T-helper 2 cell (primary cell): ENCODE measurements at regions not wholly inside any gene's neighbourhood (a gene's known extent, or its start where the extent isn't known, plus 50 kb on each side); places are given as distances from the start of the nearest gene placed in this dataset.

ENCODE experiments used
- DNase-seq, 5 experiments: peaks; one replicate each; pipeline versions ENCODE4 v3.0.0 to v3.0.0-alpha.2; 2012 to 2022

DNA sequence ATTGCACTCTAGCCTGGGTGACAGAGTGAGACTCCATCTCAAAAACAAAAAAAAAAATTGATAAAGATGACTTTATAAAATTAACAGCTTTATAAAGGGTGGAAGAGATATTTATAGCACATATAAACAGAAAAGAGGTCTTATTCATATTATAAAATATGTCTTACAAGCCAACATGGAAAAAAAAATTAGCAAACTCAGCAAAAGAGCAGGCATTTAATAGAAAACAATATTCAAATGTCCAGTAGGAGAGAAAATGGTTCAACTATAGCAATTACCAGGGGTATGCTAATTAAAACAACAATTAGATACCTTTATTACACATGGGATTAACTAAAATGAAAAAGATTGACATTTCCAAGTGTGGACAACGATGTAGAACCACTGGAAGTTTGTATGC, 929.1 kb downstream of the REEP3 start:
- DNase-seq: no peak

DNA sequence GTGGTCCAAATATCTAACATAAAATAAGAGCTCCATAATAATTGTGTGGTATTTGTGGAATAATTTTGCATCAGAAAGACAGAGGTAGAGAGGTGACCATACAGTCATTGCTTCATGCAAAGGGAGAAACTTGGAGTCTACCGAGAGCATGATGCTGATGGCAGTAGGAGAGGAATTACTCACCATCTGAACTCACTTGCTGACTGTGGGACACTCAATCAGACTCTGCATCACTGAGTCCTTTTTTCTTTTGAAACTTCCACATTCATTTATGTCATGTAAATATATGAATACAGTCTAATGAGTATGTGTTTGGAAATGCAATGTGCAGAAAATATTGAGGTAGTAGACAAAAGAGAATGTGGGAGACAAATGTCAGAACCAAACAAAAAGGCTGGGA, 933.8 kb downstream of the REEP3 start:
- DNase-seq: no peak

DNA sequence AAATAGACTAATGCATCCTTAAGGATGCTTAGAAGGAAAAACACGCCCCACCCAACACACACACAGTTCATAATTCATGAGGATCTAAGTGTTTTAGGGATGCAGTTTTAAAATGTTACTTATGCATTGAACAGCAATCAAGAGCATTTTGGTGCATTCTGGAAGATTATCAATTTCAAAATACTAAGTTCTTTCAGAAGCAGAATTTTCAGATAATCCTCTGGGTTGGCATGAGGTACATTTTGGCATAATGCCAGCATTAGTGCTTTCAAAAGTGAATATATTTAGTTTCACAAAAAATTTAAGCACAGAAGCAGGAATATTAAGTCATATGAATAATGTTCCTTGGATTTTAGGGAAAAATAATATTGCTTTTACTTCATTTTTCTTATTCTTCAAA, 937.1 kb downstream of the REEP3 start:
- DNase-seq: no peak

DNA sequence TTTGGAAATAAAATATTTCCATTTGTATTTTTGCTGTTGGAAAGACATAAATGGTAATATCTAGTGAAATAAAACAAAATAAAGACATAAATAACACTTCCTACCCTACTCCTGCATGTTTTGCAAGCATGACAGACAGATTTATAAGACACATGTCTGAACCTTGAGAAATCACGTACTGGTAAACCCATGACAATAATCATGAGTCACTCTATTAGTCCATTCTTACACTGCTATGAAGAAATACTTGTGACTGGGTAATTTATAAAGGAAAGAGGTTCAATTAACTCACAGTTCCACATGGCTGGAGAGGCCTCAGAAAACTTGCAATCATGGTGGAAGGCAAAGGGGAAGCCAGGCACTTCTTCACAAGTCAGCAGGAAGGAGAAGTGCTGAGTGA, 942.2 kb downstream of the REEP3 start:
- DNase-seq: no peak

DNA sequence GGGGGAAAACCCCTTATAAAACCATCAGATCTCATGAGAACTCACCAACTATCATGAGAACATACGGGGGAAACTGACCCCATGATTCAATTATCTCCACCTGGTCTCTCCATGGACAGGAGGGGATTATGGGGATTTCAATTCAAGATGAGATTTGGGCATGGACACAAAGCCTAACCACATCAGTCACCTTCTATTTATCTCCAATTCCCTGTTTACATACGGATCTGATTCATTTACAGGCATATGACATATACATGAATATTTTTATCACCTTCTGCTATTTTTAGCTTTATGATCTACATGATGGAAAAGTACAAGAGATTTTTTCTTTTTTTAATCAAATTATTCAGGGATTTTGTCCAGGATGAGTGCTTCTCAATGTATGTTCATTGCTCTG, 944.5 kb downstream of the REEP3 start:
- no peak for DNase-seq

DNA sequence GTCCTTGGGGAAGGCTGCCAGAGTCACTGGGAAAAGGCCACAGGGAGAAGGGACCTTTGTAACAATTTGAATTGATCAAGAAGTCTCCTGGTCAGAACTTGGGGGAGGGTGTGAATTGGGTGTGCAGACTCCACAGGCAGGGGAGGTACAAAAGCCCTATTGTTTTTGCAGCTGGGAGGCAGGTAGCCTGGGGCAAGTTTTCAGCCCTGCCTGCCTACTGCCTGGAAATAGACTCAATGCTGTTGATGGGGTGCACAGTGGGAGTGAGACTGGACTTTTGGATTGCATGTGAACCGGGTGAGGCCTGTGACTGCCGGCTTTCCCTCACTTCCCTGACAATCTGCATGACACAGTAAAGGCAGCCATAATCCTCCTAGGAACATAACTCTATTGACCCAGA, 947.0 kb downstream of the REEP3 start:
- DNase-seq: no peak

DNA sequence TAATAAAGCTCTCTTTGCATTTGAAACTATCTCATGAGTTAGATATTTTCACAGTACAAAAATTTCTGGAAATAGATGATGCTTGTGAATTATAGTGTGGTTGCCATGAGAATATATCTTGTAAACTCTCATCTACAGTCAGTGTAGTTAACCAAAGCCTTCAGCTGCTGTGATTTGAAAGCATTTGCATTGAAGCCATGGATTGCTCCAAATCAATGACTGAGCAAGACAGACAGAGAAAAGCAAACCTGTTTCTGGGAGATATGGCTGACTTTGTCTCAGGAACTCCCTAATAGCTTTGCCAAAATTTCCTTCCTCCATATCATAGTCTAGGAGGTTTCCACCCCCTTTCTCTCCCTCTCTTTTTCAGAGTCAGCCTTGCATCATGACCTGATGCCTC, 955.3 kb downstream of the REEP3 start:
- DNase-seq: no peak

DNA sequence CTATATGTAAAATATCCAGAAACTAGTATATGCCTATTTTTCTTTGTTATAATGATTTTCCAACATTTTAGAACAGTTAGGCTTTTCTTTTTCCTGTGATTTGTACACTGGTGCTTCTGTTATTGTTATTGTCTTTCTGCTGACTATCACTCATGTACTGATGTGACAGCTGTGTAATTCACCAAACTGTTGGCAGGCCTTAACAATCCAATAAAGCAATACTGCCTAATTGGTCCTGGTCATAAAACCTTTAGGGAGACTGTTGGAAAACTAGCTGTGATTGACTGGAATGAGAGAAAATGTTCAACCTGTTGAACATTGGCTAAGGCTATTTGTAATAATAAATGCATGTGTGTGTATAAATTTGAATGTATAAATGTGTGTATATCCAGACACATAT, 956.6 kb downstream of the REEP3 start:
- DNase-seq: no peak

DNA sequence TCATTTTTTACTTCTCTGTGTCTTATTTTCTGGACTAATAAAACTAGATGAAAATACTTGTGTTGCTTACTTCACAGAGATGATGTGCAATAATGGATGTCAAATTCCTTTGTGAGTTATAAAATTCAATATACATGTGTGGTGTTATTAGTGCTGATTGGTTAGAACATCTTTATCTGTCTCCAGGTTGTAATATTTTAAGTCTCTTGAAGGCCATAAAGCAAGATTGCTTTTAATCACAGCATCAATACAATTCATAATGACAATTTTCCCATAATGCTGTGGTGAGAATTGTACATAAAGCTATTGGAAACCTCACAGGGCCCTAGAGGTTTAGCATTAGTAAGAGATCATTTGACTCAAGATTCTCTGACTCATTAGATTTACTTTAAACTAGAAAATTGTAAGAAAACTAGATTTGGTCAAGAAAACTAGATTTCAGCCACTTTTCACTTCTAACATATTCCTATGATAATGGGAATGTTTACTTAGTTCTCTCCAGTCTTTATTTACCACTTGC, 963.7 kb downstream of the REEP3 start:
- no peak for DNase-seq

DNA sequence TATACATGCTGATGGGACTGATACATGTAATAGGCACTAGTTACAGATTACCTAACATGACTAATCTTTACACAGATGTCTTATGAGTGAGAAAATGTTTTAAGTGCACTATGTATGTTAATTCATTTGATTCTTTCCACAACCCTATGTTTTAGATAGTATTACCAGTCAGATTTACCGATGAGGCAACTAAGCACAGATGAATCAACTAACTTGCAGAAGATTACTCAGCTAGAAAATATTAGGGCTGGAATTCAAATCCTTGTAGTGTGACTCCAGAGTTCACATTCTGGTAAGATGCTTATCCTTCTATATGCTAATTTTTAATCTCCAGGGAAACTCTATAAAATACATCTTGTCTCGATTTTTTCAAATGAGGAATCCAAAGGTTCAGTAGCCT, 964.9 kb downstream of the REEP3 start:
- no peak for DNase-seq

DNA sequence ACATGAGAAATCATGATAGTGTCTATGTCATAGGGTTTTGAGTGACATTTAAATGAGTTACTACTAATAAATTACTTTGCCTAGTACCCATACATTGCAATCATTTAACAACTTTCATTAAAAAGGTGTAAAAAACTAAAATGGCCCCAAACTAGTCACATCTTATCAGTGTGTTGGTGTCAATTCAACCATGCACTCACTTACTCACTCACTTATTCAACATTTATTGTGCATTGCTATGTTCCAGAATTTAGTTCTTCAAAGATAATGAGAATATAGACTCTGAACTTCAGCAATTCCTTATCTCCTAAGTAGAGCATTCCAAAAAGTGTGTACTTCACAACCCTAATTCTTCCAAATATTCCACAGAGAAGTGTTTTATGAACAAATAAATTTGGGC, 965.7 kb downstream of the REEP3 start:
- DNase-seq: no peak

DNA sequence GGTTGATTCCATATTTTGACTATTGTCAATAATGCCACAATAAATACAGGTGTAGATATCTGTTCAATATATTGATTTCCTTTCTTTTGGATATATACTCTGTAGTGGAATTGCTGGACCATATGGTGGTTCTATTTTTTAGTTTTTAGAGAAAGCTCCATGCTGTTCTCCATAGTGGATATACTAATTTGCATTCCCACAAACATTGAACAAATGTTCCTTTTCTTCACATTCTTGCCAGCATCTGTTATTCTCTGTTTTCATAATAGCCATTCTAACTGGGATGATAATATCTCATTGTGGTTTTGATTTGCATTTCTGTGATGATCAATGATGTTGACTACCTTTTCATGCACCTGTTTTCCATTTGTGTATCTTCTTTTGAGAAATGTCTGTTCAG, 973.7 kb downstream of the REEP3 start:
- DNase-seq: no peak

DNA sequence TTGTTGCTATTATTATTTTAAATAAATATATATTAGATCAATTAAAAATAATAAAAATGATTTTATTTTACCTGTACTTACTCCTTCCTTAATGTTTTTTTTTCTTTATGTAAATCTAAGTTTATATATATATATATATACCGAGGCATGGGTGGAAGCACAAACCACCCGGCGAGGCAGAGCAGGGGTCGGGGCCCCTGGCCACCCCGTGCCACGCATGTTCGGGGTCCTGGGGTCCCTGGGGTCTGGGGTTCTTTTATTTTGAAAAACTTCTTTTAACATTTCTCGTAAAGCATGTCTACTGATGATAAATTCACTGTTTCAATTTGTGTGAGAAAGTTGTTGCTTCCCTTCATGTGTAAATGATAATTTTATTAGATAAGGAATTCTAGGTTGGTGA, 976.1 kb downstream of the REEP3 start:
- DNase-seq: no peak

DNA sequence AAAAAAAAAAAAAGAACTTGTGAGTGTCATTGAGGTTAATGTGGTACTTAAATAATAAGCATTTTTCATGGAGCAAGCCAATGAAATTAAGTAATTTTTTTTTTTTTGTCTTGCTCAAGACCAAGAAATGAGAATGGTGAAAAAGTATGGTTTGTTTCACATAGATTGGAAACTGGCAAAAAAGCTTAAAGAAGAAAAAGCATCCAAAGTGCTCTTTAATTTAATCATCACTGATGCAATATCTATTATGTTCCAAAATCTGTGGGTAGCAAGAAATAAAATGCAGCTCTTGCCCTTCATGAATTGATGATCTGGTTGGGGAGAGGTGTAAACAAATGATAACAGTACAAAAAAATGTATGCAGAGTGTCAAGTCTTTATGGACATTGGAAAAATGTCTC, 980.6 kb downstream of the REEP3 start:
- no peak for DNase-seq

DNA sequence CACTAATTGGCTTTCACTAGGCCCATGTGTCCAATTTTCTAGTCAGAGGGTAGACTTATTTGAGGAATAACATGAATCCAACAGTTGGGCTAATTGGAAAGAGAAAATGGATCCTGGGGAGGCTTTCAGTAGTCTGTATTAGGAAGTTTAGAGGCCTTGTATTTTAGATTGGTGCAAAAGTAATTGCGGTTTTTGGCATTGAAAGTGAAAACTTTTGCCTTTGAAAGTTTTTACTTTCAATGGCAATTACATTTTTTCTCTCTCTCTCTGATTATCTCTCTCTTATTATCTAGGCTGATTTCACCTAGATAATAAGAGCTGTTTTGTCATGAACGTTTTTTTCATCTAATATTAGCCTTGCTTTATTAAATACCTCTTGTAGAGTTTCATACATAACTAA, 981.7 kb downstream of the REEP3 start:
- DNase-seq: no peak

DNA sequence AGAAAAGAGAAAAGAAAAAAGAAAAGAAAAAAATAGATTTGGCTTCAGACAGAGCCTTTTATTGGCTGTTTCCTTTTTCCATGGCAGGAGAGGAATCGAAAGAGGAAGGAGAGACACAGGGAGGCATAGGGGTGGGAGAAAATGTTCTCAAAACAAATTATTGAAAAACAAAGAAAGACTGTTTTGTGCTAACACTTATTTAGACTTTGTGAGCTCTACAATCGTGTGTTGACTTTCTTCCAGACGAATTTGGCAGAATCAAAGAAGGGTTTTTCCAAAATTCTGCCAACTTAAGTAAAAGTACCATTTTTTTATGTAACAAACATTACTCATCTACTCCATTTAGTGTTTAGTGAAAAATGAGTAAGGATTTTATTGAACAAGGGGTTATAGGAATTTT, 982.2 kb downstream of the REEP3 start:
- DNase-seq: no peak

DNA sequence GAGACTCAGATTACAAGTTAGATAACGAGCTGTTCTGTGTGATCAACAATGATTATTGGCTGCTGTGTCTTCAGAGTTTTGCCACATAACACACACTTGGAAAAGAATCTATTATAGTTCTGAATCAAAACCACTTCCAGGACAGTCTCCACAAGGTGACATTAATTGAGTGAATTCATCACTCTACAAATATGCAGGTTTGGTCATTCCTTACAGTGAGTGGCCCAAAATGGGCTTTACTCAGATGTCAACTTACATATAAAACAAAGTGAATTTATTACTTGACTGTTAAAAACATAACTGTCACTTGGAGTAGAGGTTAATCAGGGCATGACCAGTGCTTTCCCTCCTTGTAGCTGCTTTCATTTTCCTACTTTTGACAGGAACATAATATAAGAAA, 984.3 kb downstream of the REEP3 start:
- DNase-seq: no peak

DNA sequence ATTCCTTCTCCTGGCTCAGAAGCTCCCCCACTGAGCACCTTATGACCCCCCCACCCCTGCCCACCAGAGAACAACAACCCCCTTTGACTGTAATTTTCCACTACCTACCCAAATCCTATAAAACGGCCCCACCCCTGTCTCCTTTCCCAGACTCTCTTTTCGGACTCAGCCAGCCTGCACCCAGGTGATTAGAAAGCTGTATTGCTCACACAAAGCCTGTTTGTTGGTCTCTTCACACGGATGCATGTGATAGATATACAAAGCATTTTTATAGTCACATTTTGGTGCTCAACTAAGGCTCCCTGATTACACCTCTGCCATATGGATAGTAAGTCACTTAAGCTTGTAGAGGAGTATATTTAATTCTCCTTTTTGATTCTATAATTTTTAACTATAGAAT, 985.8 kb downstream of the REEP3 start:
- no peak for DNase-seq

DNA sequence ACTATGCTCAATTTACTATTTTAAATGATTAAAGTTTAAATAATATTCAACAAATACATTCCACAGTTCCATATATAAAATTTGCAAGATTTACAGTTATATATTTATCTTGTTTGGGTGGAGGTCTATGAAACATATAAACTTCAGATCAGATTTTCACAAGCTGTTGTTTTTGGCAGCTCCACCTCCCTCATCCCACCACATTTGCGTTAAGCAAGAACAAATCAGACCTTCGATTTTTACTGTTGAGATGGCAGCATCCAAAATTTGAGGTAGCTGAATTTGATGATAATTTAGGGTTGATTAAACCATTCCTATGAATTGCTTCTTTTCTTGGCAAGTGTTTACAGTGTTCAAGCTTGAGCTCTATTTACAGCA, 986.4 kb downstream of the REEP3 start:
- DNase-seq: no peak

DNA sequence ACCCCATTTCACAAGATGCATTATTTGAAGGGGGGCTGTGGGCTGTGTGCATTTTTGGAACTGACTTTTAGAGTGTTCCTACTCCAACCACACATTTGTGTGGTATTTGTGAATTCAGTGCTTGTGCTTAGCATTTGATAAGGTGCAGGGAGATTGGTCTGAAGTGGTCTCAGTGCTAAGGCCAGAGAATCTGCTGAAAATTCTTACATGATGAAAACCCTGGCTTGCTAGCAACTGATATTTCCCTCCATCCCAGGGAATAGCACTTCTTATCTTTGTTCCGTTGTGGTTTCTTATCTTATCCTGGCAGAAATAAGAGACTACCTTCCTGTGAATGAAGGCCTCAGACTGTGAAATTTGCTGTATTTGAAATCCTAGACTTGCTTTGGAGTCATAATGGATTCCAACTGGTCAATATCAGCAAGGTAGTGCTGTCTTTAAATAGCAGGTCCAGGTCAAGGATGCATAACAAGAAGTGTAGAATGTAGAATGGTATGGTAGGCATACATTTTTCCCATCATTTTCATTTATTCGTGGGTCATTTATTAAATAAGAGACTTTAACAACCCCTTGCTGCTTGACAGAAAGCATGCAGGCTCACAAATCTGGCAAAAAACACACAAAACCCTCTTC, 986.9 kb downstream of the REEP3 start:
- no peak for DNase-seq

DNA sequence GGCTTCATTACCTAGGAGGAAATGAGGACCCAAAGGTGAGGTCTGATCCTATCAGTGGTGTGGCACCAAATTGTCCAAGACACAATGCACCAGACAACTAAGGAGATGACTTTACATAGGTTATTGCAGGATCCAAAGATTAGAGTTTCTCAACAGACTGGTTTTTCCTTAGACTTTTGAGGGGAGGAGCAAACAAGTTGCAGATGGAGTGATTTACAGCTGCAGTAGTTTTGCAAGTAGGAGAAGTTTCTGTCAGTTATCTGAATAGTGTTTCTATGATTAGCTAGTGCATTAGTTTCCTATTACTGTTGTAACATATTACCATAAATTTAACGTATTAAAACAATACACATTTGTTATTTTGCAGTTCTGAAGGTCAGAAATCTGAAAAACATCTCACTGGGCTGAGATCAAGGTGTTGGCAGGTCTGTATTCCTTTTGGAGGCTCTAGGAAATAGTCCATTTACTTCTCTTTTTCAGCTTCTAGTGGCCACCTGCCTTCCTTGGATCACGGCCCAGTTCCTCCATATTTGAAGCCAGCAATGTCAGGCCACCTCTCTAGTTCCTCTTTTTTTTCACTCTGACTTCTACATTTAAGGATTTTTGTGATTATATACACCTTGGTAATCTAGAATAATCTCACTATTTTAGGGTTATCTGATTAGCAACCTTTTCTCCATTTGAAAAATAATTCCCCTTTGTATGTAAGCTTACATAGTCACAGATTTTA, 994.9 kb downstream of the REEP3 start:
- DNase-seq: no peak

DNA sequence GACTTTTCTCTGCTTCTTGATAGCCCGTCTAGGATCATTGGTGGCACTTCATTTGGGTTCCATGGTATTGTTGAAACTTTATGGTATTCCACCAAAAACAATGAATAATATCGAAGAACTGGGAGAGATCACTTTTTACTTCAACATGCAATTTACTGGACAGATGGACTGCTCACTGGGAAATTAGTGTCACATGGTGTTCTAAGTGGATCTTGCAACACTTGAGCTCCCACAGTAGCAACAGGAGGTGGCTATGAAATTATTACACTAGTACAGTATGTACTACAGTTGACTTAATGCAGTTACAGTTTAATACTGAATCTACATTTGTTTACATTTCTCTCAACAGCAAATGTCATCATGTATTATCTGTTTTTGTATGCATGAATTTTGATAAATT, 997.3 kb downstream of the REEP3 start:
- DNase-seq: no peak

DNA sequence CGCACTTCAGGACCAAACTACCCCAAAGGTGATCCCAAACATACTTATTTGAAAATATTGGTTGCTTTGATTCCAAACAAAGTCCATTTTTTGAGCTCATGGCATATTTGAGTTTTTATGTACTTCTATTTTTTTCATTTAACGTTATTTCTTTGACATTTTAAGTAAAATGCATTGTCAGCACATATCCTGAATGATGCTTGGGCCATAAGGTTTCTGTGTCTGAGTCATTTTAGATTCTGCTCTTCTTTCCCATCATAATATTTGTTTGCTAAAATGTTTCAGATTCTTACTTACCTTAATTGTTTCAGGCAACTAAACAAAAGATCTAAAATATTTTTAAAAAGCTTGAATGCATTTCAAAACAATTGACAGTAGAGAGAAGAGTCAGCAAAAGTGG, 998.2 kb downstream of the REEP3 start:
- no peak for DNase-seq

DNA sequence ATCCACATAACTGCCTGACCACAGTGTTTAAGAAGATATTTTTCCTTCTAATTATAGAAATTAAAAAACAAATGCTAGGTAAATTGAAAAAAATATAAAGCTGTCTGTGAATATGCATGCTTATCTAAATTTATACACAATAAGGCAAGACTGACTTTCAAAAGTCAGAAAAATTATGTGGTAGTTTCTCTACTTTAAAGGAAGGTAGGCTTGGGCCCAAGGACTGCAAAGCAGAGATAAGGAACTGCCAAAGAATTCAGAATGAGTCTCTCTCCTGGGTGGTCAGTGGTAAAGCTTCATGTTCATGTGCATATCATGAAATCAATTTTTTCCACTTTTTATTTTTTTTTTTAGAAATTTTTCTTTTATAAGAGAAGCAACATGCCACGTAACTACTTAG, 998.6 kb downstream of the REEP3 start:
- DNase-seq: no peak
